Endothelial cell of umbilical vein (primary cell): ENCODE measurements at regions not wholly inside any gene's neighbourhood (a gene's known extent, or its start where the extent isn't known, plus 50 kb on each side); places are given as distances from the start of the nearest gene placed in this dataset.

Experiments used
- BruUV-seq: library from RNA; stranded (reverse); fragments of 400-500 nt; replicated peaks from 2 replicates; lab custom pipeline; 2021; lab: Mats Ljungman, UMichigan
- CTCF ChIA-PET: fragments of 300-600, 350-600 bp; sonication (Branson Sonifier 250); formaldehyde crosslinking; loops from one replicate; lab custom pipeline; 2021; ENCODE audit warnings: antibody characterized with exemption, inconsistent platforms; lab: Charles Lee
- POLR2A ChIA-PET: fragments of 300-600, 350-600 bp; sonication (Branson Sonifier 250); formaldehyde crosslinking; loops from one replicate; lab custom pipeline; 2021; ENCODE audit warnings: antibody characterized with exemption, inconsistent platforms; lab: Charles Lee
- DNase-seq: peaks from one replicate; pipeline ENCODE4 v3.0.0-alpha.2; 2011; ENCODE audit warnings: low read depth, low spot score
- FAIRE-seq: peaks from 2 replicates; lab custom pipeline; 2011; peaks lifted over from hg19 to GRCh38; lab: Jason Lieb, UNC
- H2AFZ ChIP-seq: 2 replicates; pipeline ENCODE4 v1.6.0; 2012; ENCODE audit warnings: low read depth, low read length, control low read depth, inconsistent platforms
- H3K27ac ChIP-seq: 2 replicates; pipeline ENCODE4 v1.5.1; 2011; ENCODE audit warnings: low read depth, mild to moderate bottlenecking, control low read depth, low read length, moderate library complexity; ENCODE audit not compliant: insufficient read depth
- H3K27me3 ChIP-seq, 2 experiments: 2 replicates each; pipeline versions ENCODE4 v1.6.0 to v1.6.1; 2011; ENCODE audit warnings: low read length in 2 of 2, mixed read lengths in 1 of 2; ENCODE audit not compliant: control insufficient read depth in 2 of 2, insufficient read depth in 2 of 2
- H3K36me3 ChIP-seq, 2 experiments: 2 replicates in 1 of 2; 3 replicates in 1 of 2; pipeline ENCODE4 v1.5.1; 2011; ENCODE audit warnings: low read length in 2 of 2, mild to moderate bottlenecking in 1 of 2, moderate library complexity in 1 of 2; ENCODE audit not compliant: control insufficient read depth in 2 of 2, insufficient read depth in 2 of 2; ENCODE audit errors: extremely low read depth in 1 of 2
- H3K4me1 ChIP-seq: 3 replicates; pipeline ENCODE4 v1.5.1; 2011; ENCODE audit warnings: mild to moderate bottlenecking, low read length; ENCODE audit not compliant: control insufficient read depth, insufficient read depth; ENCODE audit errors: extremely low read depth
- H3K4me2 ChIP-seq: 2 replicates; pipeline ENCODE4 v1.6.1; 2011; ENCODE audit warnings: low read length, control low read depth, mixed read lengths; ENCODE audit not compliant: insufficient read depth
- H3K4me3 ChIP-seq, 3 experiments: fragments of 200-600 bp in 1 of 3; sonication (generic), shearing (Covaris generic) in 1 of 3; replicated peaks in 1 of 3; 2 replicates each; pipeline ENCODE4 v1.5.1; 2011 to 2016; ENCODE audit warnings: control low read depth in 3 of 3, low read length in 3 of 3, mild to moderate bottlenecking in 2 of 3, inconsistent platforms in 1 of 3, low read depth in 1 of 3, moderate library complexity in 1 of 3; ENCODE audit not compliant: insufficient read depth in 1 of 3
- H3K79me2 ChIP-seq: 2 replicates; pipeline ENCODE4 v1.6.0; 2012; ENCODE audit warnings: low read length, inconsistent platforms; ENCODE audit not compliant: control insufficient read depth, insufficient read depth
- H3K9ac ChIP-seq: replicated peaks from 2 replicates; pipeline ENCODE3; 2011; ENCODE audit warnings: low read length, control low read depth; ENCODE audit not compliant: insufficient read depth; ENCODE audit errors: extremely low read depth
- H3K9me1 ChIP-seq: replicated peaks from 3 replicates; pipeline ENCODE4 v1.6.0; 2011; ENCODE audit warnings: mild to moderate bottlenecking, low read length; ENCODE audit not compliant: control insufficient read depth, insufficient read depth; ENCODE audit errors: extremely low read depth
- H3K9me3 ChIP-seq: replicated peaks from 2 replicates; pipeline ENCODE4 v1.5.1; 2012; ENCODE audit warnings: low read length, inconsistent platforms; ENCODE audit not compliant: control insufficient read depth, insufficient read depth
- H4K20me1 ChIP-seq: replicated peaks from 2 replicates; pipeline ENCODE3; 2011; ENCODE audit warnings: mild to moderate bottlenecking, low read length; ENCODE audit not compliant: control insufficient read depth, insufficient read depth; ENCODE audit errors: extremely low read depth
- EZH2 ChIP-seq: IDR thresholded peaks from 2 replicates; pipeline ENCODE4 v1.6.1; 2012; ENCODE audit warnings: borderline replicate concordance, low read depth, mild to moderate bottlenecking, moderate library complexity, low read length, inconsistent platforms; ENCODE audit not compliant: severe bottlenecking
- FOS ChIP-seq: IDR thresholded peaks from 2 replicates; pipeline ENCODE4 v1.6.1; 2011; ENCODE audit warnings: mild to moderate bottlenecking, low read length, moderate library complexity, borderline replicate concordance; ENCODE audit not compliant: insufficient read depth
- GATA2 ChIP-seq: IDR thresholded peaks from 2 replicates; pipeline ENCODE4 v1.7.0; 2011; ENCODE audit warnings: low read depth, mild to moderate bottlenecking, moderate library complexity, mixed read lengths, low read length; ENCODE audit not compliant: insufficient read length, insufficient read depth
- JUN ChIP-seq: IDR thresholded peaks from 2 replicates; pipeline ENCODE4 v1.6.1; 2011; ENCODE audit warnings: borderline replicate concordance, low read depth; ENCODE audit not compliant: insufficient read length, insufficient read depth
- MAX ChIP-seq: IDR thresholded peaks from 2 replicates; pipeline ENCODE4 v1.6.1; 2011; ENCODE audit not compliant: insufficient read depth, insufficient read length
- MYC ChIP-seq: IDR thresholded peaks from one replicate; pipeline ENCODE4 v1.6.1; 2011; ENCODE audit warnings: mild to moderate bottlenecking, low read depth, low read length
- POLR2A ChIP-seq: IDR thresholded peaks from 2 replicates; pipeline ENCODE4 v1.6.1; 2012; ENCODE audit warnings: low read depth, mild to moderate bottlenecking, control low read depth, low read length
- POLR2AphosphoS5 ChIP-seq: IDR thresholded peaks from 2 replicates; pipeline ENCODE4 v1.6.1; 2012; ENCODE audit warnings: low read depth, mild to moderate bottlenecking, control low read depth, low read length, moderate library complexity; ENCODE audit not compliant: insufficient read depth
- dilution Hi-C: fragments of 300-500 bp; cut with MboI; formaldehyde crosslinking; loops from one replicate; pipeline ENCODE4 v1.15.0; 2019; ENCODE audit warnings: low sequenced_read_pairs; ENCODE audit not compliant: extremely low pct_ligation_motif_present
- intact Hi-C: fragments of 100-400 bp; cut with micrococcal nuclease; formaldehyde crosslinking; loops from one replicate; pipeline ENCODE4 v1.10.0; 2022
- TF ChIP-seq, protein P1 (sequence below), 2 donors: IDR thresholded peaks; 1 replicate in 1 of 2; 2 replicates in 1 of 2; pipeline ENCODE4 v1.5.1; 2011; ENCODE audit warnings: low read length in 2 of 2, mild to moderate bottlenecking in 2 of 2, moderate library complexity in 2 of 2, control low read depth in 1 of 2, inconsistent platforms in 1 of 2, low read depth in 1 of 2; ENCODE audit not compliant: insufficient read depth in 1 of 2; ENCODE audit errors: extremely low read depth in 1 of 2

DNA sequence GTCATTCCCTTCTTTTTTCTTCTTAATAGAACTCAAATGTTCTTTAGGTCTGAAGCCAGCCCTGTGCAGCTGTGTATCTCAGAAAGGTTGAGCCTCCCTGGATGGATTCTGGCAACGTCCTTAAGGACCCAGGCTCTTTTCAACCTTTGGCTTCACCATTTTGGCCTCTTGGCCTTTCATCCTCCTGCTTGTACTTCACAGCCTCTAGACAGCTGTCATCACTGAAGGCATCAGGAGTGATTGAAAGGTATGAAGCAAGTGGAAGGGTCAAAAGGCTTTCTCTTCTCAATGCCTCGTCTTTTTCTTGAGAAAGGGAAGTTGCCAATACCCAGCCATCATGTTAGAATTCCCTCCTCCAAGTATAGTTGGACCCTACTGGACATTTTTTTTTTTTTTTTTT, 81.2 kb upstream of the RANBP3L start:
- POLR2A ChIA-PET: no interaction called here
- dilution Hi-C loops (no loop called here), intact Hi-C loops (no loop called here)
- FAIRE-seq (no peak), DNase-seq (no peak)
- no TSS peak for BruUV-seq
- Histone ChIP-seq H3K27ac (no peak overlapping the region), H3K27me3 (no peaks in the 10 kb centered on the region), H3K4me1 (no peaks in the 10 kb centered on the region), H3K4me2 (no peak overlapping the region), H3K9me3 (no peaks in the 10 kb centered on the region), H4K20me1 (no peaks in the 10 kb centered on the region), H3K36me3 (no peaks in the 10 kb centered on the region), H2AFZ (no peak overlapping the region), H3K9ac (no peak overlapping the region), H3K79me2 (no peaks in the 10 kb centered on the region), H3K9me1 (no peaks in the 10 kb centered on the region), H3K4me3 (no peak overlapping the region)
- CTCF ChIA-PET: no interaction called here
- no peak for TF ChIP-seq EZH2
- TF ChIP-seq JUN: no peak
- TF ChIP-seq MYC: no peak
- no peak for TF ChIP-seq GATA2
- no peak for TF ChIP-seq MAX
- TF ChIP-seq, protein P1, sequence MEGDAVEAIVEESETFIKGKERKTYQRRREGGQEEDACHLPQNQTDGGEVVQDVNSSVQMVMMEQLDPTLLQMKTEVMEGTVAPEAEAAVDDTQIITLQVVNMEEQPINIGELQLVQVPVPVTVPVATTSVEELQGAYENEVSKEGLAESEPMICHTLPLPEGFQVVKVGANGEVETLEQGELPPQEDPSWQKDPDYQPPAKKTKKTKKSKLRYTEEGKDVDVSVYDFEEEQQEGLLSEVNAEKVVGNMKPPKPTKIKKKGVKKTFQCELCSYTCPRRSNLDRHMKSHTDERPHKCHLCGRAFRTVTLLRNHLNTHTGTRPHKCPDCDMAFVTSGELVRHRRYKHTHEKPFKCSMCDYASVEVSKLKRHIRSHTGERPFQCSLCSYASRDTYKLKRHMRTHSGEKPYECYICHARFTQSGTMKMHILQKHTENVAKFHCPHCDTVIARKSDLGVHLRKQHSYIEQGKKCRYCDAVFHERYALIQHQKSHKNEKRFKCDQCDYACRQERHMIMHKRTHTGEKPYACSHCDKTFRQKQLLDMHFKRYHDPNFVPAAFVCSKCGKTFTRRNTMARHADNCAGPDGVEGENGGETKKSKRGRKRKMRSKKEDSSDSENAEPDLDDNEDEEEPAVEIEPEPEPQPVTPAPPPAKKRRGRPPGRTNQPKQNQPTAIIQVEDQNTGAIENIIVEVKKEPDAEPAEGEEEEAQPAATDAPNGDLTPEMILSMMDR (IDR thresholded peaks at IDR 0.05; ENCODE audit: extremely low read depth in 1 of 2, insufficient read depth in 1 of 2, low read depth in 1 of 2, low read length in 2 of 2): no peak
- no peak for TF ChIP-seq POLR2AphosphoS5
- no peak for TF ChIP-seq POLR2A
- TF ChIP-seq FOS: no peak
